Stimulated activated CD4-positive, alpha-beta T cell treated with anti-CD3 and anti-CD28 coated beads, Interleukin-2, amount 100 ng/mL, for 4 hours (primary cell): ENCODE measurements at regions not wholly inside any gene's neighbourhood (a gene's known extent, or its start where the extent isn't known, plus 50 kb on each side); places are given as distances from the start of the nearest gene placed in this dataset.
A peak's percentile ranks its signal among the peaks of the same experiment; 100 is the strongest.
"Not testable (repeated sequence)": the region's sequence is repeated elsewhere in the genome, so short reads cannot be mapped to it uniquely, and the experiment has no call there.

ENCODE experiments used
- DNase-seq: peaks from one replicate; pipeline ENCODE4 v3.0.0-alpha.2; 2020; ENCODE audit warnings: low read depth

GRCh38 chr4:153106736-153107135 is 97.5 kb upstream of the TRIM2 start:
- DNase-seq, result not testable (repeated sequence)

DNA sequence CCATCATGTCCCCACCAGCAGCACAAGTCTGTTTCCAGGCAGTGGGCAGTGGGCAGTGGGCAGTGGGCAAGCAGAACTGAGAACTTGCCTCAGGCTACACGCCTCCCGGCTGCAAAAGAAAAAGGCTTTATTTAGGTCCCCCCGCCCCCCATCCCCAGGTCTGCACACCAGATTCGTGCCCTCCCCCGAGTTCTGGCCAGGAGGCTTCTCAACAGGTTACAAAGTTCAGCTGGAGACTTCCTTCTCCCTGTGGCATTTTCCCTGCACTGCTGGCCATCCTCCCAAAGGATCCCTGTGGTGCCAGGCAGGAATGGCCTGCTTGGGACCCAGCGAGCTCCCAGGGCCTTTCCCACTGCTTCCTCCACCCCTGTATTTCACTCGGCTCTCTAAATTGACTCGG is 97.0 kb upstream of the TRIM2 start:
- DNase-seq, result no peak

DNA sequence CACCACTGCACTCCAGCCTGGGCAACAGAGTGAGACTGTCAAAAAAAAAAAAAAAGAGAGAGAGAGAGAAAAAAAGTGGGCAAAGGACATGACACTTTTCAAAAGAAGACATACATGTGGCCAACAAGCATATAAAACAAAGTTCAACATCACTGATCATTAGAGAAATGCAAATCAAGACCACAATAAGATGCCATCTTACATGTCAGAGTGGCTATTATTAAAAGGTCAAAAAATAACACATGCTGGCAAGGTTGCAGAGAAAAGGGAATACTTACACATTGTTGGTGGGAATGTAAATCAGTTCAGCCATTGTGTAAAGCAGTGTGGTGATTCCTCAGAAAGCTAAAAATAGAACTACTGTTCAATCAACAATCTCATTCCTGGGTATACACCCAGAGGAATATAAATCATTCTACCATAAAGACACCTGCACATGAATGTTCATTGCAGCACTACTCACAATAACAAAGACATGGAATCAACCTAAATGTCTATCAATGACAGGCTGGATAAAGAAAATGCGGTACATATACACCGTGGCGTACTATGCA is 94.9 kb upstream of the TRIM2 start:
- no peak for DNase-seq

DNA sequence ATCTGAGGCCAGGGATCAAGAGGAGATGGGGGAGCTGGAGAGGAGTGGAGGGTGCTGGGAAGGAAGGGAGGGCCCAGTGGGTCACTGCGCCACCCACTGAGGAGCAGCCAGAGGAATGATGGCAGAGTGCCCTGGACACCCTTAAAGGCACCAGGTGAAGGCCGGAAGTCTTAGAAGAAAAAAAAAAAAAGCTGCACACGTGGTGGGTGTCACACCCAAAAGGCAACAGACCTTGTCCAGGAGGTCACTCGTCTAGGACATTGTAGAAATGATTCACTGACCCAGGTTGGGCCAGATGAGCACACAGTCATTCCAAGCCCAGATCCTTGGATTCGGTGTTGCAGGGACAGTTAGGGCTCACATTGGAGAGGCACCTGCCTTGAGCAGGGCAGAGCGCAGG is 93.5 kb upstream of the TRIM2 start:
- no peak for DNase-seq

DNA sequence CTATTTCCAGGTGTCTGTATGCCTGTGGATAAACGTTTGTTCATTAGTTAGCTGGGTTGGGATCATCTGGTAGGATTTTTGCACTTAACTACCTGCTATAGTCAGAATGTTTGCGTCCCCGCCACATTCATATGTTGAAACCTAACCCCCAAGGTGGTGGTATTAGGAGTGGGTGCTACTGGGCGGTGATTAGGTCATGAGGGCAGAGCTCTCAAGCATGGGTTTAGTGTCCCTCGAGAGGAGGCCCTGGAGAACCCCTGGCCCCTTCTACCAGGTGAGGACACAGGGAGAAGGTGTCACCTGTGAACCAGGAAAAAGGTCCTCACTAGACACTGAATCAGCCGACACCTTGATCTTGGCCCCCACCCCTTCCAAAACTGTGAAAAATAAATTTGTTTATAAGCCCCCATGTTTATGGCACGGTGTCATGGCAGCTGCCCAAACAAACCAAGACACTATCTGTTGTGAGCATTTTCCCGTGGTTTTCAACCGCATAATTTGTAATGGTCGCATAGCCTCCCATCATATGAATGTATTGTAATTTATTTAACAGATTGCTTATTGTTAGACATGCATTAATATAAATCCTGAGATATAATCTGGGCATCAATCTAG is 92.7 kb upstream of the TRIM2 start:
- no peak for DNase-seq

- peak; percentile 35 for DNase-seq
Measured at GRCh38 chr4:153112041-153112441, 92.2 kb upstream of the TRIM2 start.

GRCh38 chr4:153113061-153113837 is 91.0 kb upstream of the TRIM2 start:
- DNase-seq, result no peak

- DNase-seq, result no peak
Measured at GRCh38 chr4:153113838-153114105, 90.5 kb upstream of the TRIM2 start.

- peak; percentile 36 for DNase-seq
Measured at GRCh38 chr4:153114771-153115321, 89.4 kb upstream of the TRIM2 start.

GRCh38 chr4:153115322-153116290 is 88.6 kb upstream of the TRIM2 start:
- peak; percentile 70 for DNase-seq

- DNase-seq, result no peak
Measured at GRCh38 chr4:153116291-153116680, 88.0 kb upstream of the TRIM2 start.

- no peak for DNase-seq
Measured at GRCh38 chr4:153116801-153117200, 87.4 kb upstream of the TRIM2 start.

GRCh38 chr4:153117554-153117953 is 86.7 kb upstream of the TRIM2 start:
- DNase-seq, result no peak

GRCh38 chr4:153119626-153120025 is 84.6 kb upstream of the TRIM2 start:
- no peak for DNase-seq

GRCh38 chr4:153120235-153120634 is 84.0 kb upstream of the TRIM2 start:
- DNase-seq, result no peak

GRCh38 chr4:153122855-153123254 is 81.4 kb upstream of the TRIM2 start:
- DNase-seq, result no peak

GRCh38 chr4:153126137-153126536 is 78.1 kb upstream of the TRIM2 start:
- DNase-seq, result no peak

DNA sequence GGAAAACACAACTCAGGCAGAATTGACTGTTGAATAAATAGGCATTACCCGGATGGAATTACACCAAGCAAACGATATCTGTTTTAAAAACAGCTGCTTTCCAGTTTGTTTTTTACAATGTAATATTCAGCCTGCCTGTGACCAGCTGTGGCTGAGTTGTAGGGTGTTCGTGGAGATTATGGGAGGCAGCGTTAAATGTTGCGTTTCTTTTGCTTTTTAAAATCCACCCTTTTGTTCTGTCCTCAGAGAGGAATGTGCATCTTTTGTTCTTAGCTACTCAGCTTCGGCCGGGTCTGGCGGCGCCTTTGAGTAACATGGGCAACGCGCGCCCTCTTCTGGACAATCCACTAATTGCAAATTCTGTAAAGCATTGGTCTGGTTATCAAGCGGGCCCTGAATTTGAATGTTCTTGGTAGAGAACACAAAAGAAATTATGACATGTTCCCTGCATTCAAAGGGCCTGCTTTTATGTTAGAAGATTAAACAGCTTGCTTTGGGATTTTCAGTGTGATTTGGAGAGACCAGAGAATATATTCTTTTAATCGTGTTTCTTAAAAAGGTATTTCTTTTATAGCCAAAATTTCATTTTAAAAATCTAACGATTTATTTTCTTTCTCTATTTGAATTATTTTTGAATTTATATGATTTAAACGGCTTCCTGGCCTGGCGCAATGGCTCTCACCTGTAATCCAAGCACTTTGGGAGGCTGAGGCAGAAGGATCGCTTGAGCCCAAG is 76.3 kb upstream of the TRIM2 start:
- DNase-seq, result peak; percentile 76

GRCh38 chr4:153131596-153131995 is 72.6 kb upstream of the TRIM2 start:
- DNase-seq, result no peak

GRCh38 chr4:153137159-153137558 is 67.1 kb upstream of the TRIM2 start:
- no peak for DNase-seq
